HepG2 (cell line): ENCODE measurements at regions not wholly inside any gene's neighbourhood (a gene's known extent, or its start where the extent isn't known, plus 50 kb on each side); places are given as distances from the start of the nearest gene placed in this dataset.

ENCODE experiments used
- AGO1 ChIP-seq: fragments of 200-400 bp; formaldehyde crosslinking; IDR thresholded peaks from 2 replicates; pipeline ENCODE4 v1.6.1; 2017; ENCODE audit warnings: mild to moderate bottlenecking, low read depth, low read length, moderate library complexity; ENCODE audit not compliant: poor library complexity, severe bottlenecking
- ARNTL ChIP-seq: sonication (generic); formaldehyde crosslinking; IDR thresholded peaks from 2 replicates; pipeline ENCODE4 v1.4.0; 2020; ENCODE audit warnings: mild to moderate bottlenecking, missing genetic modification reagents
- BHLHE40 ChIP-seq: IDR thresholded peaks from 2 replicates; pipeline ENCODE4 v1.6.1; 2011; ENCODE audit warnings: low read length, improper control_type of control experiment
- HNRNPK ChIP-seq: fragments of 200-400 bp; formaldehyde crosslinking; IDR thresholded peaks from 2 replicates; pipeline ENCODE4 v1.6.1; 2018; ENCODE audit warnings: low read length, low read depth, moderate library complexity, mild to moderate bottlenecking; ENCODE audit not compliant: poor library complexity, severe bottlenecking
- MNT ChIP-seq: fragments of 450-650 bp; IDR thresholded peaks from 2 replicates; pipeline ENCODE4 v1.6.1; 2016
- NFRKB ChIP-seq: fragments of 450-650 bp; IDR thresholded peaks from 2 replicates; pipeline ENCODE4 v1.6.1; 2017
- PBX2 ChIP-seq: IDR thresholded peaks from 2 replicates; pipeline ENCODE4 v1.6.1; 2016; ENCODE audit warnings: control low read depth
- PRDM15 ChIP-seq: sonication (generic); formaldehyde crosslinking; IDR thresholded peaks from 2 replicates; pipeline ENCODE4 v1.4.0; 2020; ENCODE audit warnings: missing genetic modification reagents
- SIX1 ChIP-seq: sonication (generic); formaldehyde crosslinking; IDR thresholded peaks from 2 replicates; pipeline ENCODE4 v1.4.0; 2020; ENCODE audit warnings: missing genetic modification reagents, borderline replicate concordance
- SKIL ChIP-seq: sonication (generic); formaldehyde crosslinking; IDR thresholded peaks from 2 replicates; pipeline ENCODE4 v1.8.0; 2022; ENCODE audit warnings: missing genetic modification reagents, mild to moderate bottlenecking, moderate library complexity, borderline replicate concordance
- SMAD1 ChIP-seq: sonication (generic); formaldehyde crosslinking; IDR thresholded peaks from 2 replicates; pipeline ENCODE4 v1.4.0; 2020; ENCODE audit warnings: missing genetic modification reagents, low read depth, mild to moderate bottlenecking, borderline replicate concordance
- SOX13 ChIP-seq, 3 experiments: fragments of 450-650 bp in 1 of 3; sonication (generic) in 1 of 3; formaldehyde crosslinking in 1 of 3; IDR thresholded peaks in 2 of 3; conservative IDR thresholded peaks in 1 of 3; 2 replicates each; pipeline versions ENCODE4 v1.5.0 to v1.6.1; 2016 to 2020; ENCODE audit warnings: antibody characterized with exemption in 1 of 3, mild to moderate bottlenecking in 1 of 3, missing compliant biosample characterization in 1 of 3, missing genetic modification reagents in 1 of 3, moderate library complexity in 1 of 3
- SOX5 ChIP-seq: IDR thresholded peaks from 2 replicates; pipeline ENCODE4 v1.6.1; 2016; ENCODE audit warnings: borderline replicate concordance
- TIGD3 ChIP-seq: sonication (generic); formaldehyde crosslinking; IDR thresholded peaks from 2 replicates; pipeline ENCODE4 v1.5.1; 2020; ENCODE audit warnings: mild to moderate bottlenecking, missing genetic modification reagents, borderline replicate concordance
- XRCC5 ChIP-seq: fragments of 200-400 bp; formaldehyde crosslinking; optimal IDR thresholded peaks from 2 replicates; pipeline ENCODE3; 2017; ENCODE audit warnings: mild to moderate bottlenecking, low read length
- ZC3H13 ChIP-seq: sonication (generic); formaldehyde crosslinking; IDR thresholded peaks from 2 replicates; pipeline ENCODE4 v1.8.1; 2023; ENCODE audit warnings: mild to moderate bottlenecking, missing genetic modification reagents, moderate library complexity
- ZFP36L2 ChIP-seq: sonication (generic); formaldehyde crosslinking; IDR thresholded peaks from 2 replicates; pipeline ENCODE4 v1.4.0; 2020; ENCODE audit warnings: missing genetic modification reagents
- ZNF160 ChIP-seq: sonication (generic); formaldehyde crosslinking; IDR thresholded peaks from 2 replicates; pipeline ENCODE4 v1.8.0; 2022; ENCODE audit warnings: mild to moderate bottlenecking, inconsistent platforms, missing genetic modification reagents
- ZNF839 ChIP-seq: sonication (generic); formaldehyde crosslinking; IDR thresholded peaks from 2 replicates; pipeline ENCODE4 v1.4.0; 2020; ENCODE audit warnings: missing genetic modification reagents, mild to moderate bottlenecking, borderline replicate concordance
- ZSCAN12 ChIP-seq: sonication (generic); formaldehyde crosslinking; IDR thresholded peaks from 2 replicates; pipeline ENCODE4 v1.9.0; 2021; ENCODE audit warnings: mild to moderate bottlenecking, missing genetic modification reagents
- ZSCAN20 ChIP-seq: sonication (generic); formaldehyde crosslinking; IDR thresholded peaks from 2 replicates; pipeline ENCODE4 v1.4.0; 2020; ENCODE audit warnings: missing genetic modification reagents, mild to moderate bottlenecking, borderline replicate concordance

GRCh38 chr6:126427713-126428112, 87.8 kb downstream of the CENPW start (continued):
- TF ChIP-seq ARNTL (CRISPR knock-in tag), result 0 out of 2 replicates have a peak, but pooled peaks have one; percentile 65
- no peak for TF ChIP-seq TIGD3 (CRISPR knock-in tag)
- TF ChIP-seq BHLHE40, result peak; percentile 61; the same call in 1 of the 2 replicates
- no peak for TF ChIP-seq HNRNPK
- no peak for TF ChIP-seq SIX1 (CRISPR knock-in tag)
- TF ChIP-seq XRCC5, result no peak
- TF ChIP-seq ZC3H13 (CRISPR knock-in tag), result no peak
- TF ChIP-seq AGO1, result no peak
- no peak for TF ChIP-seq SKIL (CRISPR knock-in tag)
- TF ChIP-seq ZNF839 (CRISPR knock-in tag), result no peak
- no peak for TF ChIP-seq SMAD1 (CRISPR knock-in tag)
- no peak for TF ChIP-seq PBX2
- no peak for TF ChIP-seq PRDM15 (CRISPR knock-in tag)
- no peak for TF ChIP-seq MNT
- TF ChIP-seq NFRKB, result no peak
- TF ChIP-seq SOX13 (IDR thresholded peaks at IDR 0.05), result no peak
- TF ChIP-seq SOX13 (CRISPR knock-in tag; conservative IDR thresholded peaks at IDR 0.05 in 1 of 2, IDR thresholded peaks at IDR 0.05 in 1 of 2), result 0 out of 4 replicates have a peak, but pooled peaks of 1 of the 2 experiments have one; percentile 6
- TF ChIP-seq ZFP36L2 (CRISPR knock-in tag), result no peak
- peak; percentile 30; the same call in 1 of the 2 replicates for TF ChIP-seq SOX5 (CRISPR knock-in tag)
- no peak for TF ChIP-seq ZSCAN12 (CRISPR knock-in tag)
- no peak for TF ChIP-seq ZSCAN20 (CRISPR knock-in tag)
- TF ChIP-seq ZNF160, result no peak
